Thoracic aorta (tissue), 2 donors: ENCODE measurements at regions not wholly inside any gene's neighbourhood (a gene's known extent, or its start where the extent isn't known, plus 50 kb on each side); places are given as distances from the start of the nearest gene placed in this dataset.

ENCODE experiments used
- ATAC-seq: fragments of 150-250 bp; one replicate; pipeline ENCODE4 v1.8.0; 2017; ENCODE audit warnings: low read depth; ENCODE audit not compliant: insufficient number of reproducible peaks, low FRiP score
- DNase-seq: peaks from one replicate; pipeline ENCODE4 v3.0.0-alpha.2; 2020; ENCODE audit warnings: low spot score
- H3K27ac ChIP-seq, 2 donors: fragments of 200-600 bp; sonication (generic); 1 replicate in 1 of 2; 2 replicates in 1 of 2; pipeline ENCODE4 v1.5.1; 2016; ENCODE audit warnings: mild to moderate bottlenecking in 2 of 2, moderate library complexity in 2 of 2
- H3K27me3 ChIP-seq: fragments of 200-600 bp; sonication (generic); replicated peaks from 2 replicates; pipeline ENCODE4 v1.6.0; 2016; ENCODE audit warnings: mild to moderate bottlenecking; ENCODE audit not compliant: insufficient read depth
- H3K36me3 ChIP-seq: fragments of 200-600 bp; sonication (generic); one replicate; pipeline ENCODE4 v1.5.1; 2016
- H3K4me1 ChIP-seq, 2 donors: fragments of 200-600 bp; sonication (generic); 1 replicate in 1 of 2; 2 replicates in 1 of 2; pipeline versions ENCODE4 v1.5.1 to v1.6.0; 2016; ENCODE audit warnings: low read depth in 2 of 2, mild to moderate bottlenecking in 1 of 2; ENCODE audit not compliant: control insufficient read depth in 1 of 2
- H3K4me3 ChIP-seq: fragments of 200-600 bp; sonication (generic); 2 replicates; pipeline ENCODE4 v1.5.1; 2016; ENCODE audit warnings: mild to moderate bottlenecking
- H3K9me3 ChIP-seq: fragments of 200-600 bp; sonication (generic); 2 replicates; pipeline ENCODE4 v1.5.1; 2016
- TF ChIP-seq, protein P1 (sequence below): fragments of 200-600 bp; sonication (generic); IDR thresholded peaks from one replicate; pipeline ENCODE4 v1.5.1; 2019; ENCODE audit warnings: antibody characterized with exemption

- TF ChIP-seq, protein P1, sequence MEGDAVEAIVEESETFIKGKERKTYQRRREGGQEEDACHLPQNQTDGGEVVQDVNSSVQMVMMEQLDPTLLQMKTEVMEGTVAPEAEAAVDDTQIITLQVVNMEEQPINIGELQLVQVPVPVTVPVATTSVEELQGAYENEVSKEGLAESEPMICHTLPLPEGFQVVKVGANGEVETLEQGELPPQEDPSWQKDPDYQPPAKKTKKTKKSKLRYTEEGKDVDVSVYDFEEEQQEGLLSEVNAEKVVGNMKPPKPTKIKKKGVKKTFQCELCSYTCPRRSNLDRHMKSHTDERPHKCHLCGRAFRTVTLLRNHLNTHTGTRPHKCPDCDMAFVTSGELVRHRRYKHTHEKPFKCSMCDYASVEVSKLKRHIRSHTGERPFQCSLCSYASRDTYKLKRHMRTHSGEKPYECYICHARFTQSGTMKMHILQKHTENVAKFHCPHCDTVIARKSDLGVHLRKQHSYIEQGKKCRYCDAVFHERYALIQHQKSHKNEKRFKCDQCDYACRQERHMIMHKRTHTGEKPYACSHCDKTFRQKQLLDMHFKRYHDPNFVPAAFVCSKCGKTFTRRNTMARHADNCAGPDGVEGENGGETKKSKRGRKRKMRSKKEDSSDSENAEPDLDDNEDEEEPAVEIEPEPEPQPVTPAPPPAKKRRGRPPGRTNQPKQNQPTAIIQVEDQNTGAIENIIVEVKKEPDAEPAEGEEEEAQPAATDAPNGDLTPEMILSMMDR, result no peak
- ATAC-seq (no peak), DNase-seq (no peak)
- H3K9me3 ChIP-seq, result no peaks in the 10 kb centered on the region
- H3K4me1 ChIP-seq, result peaks cover 14 to 19% of the 10 kb centered on the region in 2 donors
- H3K27me3 ChIP-seq, result no peaks in the 10 kb centered on the region
- H3K27ac ChIP-seq, result no peak overlapping the region
- no peak overlapping the region for H3K4me3 ChIP-seq
- no peaks in the 10 kb centered on the region for H3K36me3 ChIP-seq
Measured at GRCh38 chr15:72967397-72967796, 84.9 kb upstream of the NEO1 start.

DNA sequence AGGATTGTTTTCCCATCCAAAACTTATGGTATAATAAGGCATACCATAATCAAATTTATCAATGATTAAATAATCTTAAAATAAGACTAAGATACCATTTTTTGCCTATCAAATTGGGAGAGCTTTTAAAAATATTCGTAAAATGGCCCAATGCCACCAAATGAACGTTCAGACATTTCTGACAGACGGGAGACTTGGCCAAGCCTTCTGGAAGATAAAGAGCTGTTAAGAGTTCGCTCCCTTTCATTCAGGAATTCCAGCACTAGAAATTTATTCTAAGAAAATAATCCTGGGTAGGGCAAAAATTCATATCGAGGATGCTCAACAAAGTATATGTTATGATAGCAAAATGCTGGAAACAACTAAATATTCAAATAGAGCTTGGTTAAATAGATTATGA is 85.6 kb upstream of the NEO1 start:
- H3K4me3 ChIP-seq, result no peak overlapping the region
- DNase-seq, result no peak
- no peaks in the 10 kb centered on the region for H3K9me3 ChIP-seq
- H3K27ac ChIP-seq, result no peak overlapping the region
- TF ChIP-seq, protein P1, result no peak
- no peak for ATAC-seq
- no peaks in the 10 kb centered on the region for H3K27me3 ChIP-seq
- peaks cover 8 to 12% of the 10 kb centered on the region in 2 donors for H3K4me1 ChIP-seq
- no peaks in the 10 kb centered on the region for H3K36me3 ChIP-seq

DNA sequence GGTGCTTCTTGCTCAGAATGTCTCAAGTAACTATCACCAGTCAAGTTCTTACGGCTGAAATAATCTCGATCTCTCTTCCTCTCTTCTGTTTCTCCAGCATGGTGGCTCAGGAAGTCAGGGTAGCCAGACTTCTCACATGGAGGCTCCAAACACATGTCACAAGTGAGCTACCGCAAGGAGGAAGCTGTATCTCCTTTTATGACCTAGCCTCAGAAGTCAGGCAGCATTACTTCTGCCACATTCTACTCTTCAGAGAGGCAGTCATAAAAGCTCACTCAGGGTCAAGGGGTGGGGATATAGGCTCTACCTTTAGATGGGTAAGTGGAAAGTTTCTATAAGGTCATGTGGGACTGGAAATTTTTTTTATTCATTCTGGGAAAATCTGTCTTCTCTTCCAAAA is 86.6 kb upstream of the NEO1 start:
- peaks cover 2% of the 10 kb centered on the region in 2 donors for H3K4me1 ChIP-seq
- no peak overlapping the region for H3K4me3 ChIP-seq
- ATAC-seq (no peak), DNase-seq (no peak)
- TF ChIP-seq, protein P1, result no peak
- H3K36me3 ChIP-seq, result no peaks in the 10 kb centered on the region
- H3K9me3 ChIP-seq, result no peaks in the 10 kb centered on the region
- H3K27ac ChIP-seq, result no peak overlapping the region
- H3K27me3 ChIP-seq, result no peaks in the 10 kb centered on the region

- TF ChIP-seq, protein P1, result no peak
- no peak for DNase-seq
- ATAC-seq, result no peak
Measured at GRCh38 chr15:72964542-72964941, 87.7 kb upstream of the NEO1 start.

DNA sequence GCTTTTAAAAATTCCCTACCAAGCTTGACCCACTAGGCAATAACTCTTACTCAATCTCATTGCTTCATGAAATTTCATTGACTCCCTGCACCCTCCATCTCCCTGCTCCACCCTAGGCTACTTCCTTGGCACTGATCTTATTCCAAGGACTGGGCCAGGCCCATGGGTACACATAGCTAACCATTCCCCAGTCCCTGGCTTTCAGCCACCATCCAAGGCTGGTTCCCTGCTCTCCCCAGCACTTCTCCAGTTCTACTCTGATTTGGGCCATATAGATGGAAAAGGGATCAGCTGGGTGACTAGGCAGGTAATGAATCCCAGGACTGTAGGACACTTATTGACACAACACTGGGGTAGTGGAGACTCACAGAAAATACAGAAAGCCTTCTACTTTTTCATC is 88.1 kb upstream of the NEO1 start:
- Histone ChIP-seq H3K4me1 (no peaks in the 10 kb centered on the region), H3K36me3 (no peaks in the 10 kb centered on the region), H3K27ac (no peak overlapping the region), H3K27me3 (no peaks in the 10 kb centered on the region), H3K9me3 (no peaks in the 10 kb centered on the region), H3K4me3 (no peak overlapping the region)
- DNase-seq, result no peak
- ATAC-seq, result no peak
- TF ChIP-seq, protein P1, result no peak

More at GRCh38 chr15:72964542-72964941, 87.7 kb upstream of the NEO1 start:
- Histone ChIP-seq H3K4me1 (no peaks in the 10 kb centered on the region), H3K27me3 (no peaks in the 10 kb centered on the region), H3K36me3 (no peaks in the 10 kb centered on the region), H3K9me3 (no peaks in the 10 kb centered on the region), H3K4me3 (no peak overlapping the region), H3K27ac (no peak overlapping the region)
